H1 (cell line): ENCODE measurements at regions not wholly inside any gene's neighbourhood (a gene's known extent, or its start where the extent isn't known, plus 50 kb on each side); places are given as distances from the start of the nearest gene placed in this dataset.

Experiments used
- CTCF ChIA-PET: fragments of 300-600 bp; sonication (Branson Sonifier 250); formaldehyde crosslinking; loops from one replicate; lab custom pipeline; 2021; ENCODE audit not compliant: partially characterized antibody; lab: Charles Lee
- POLR2A ChIA-PET: fragments of 300-600 bp; sonication (Branson Sonifier 250); formaldehyde crosslinking; loops from one replicate; lab custom pipeline; 2021; ENCODE audit warnings: inconsistent platforms; ENCODE audit not compliant: partially characterized antibody; lab: Charles Lee
- DNase-seq, 2 experiments: peaks; one replicate each; pipeline versions ENCODE4 v3.0.0 to v3.0.0-alpha.2; 2010 to 2022; ENCODE audit warnings: low spot score in 2 of 2, low read depth in 1 of 2, mixed read lengths in 1 of 2
- FAIRE-seq: peaks from 2 replicates; lab custom pipeline; 2011; peaks lifted over from hg19 to GRCh38; lab: Jason Lieb, UNC
- H2AFZ ChIP-seq: 2 replicates; pipeline ENCODE4 v1.8.1; 2012; ENCODE audit warnings: low read length, inconsistent platforms
- H2AK5ac ChIP-seq: 2 replicates; pipeline ENCODE4 v1.6.1; 2013; ENCODE audit warnings: low read depth, low read length
- H2BK120ac ChIP-seq: replicated peaks from 2 replicates; pipeline ENCODE3; 2013; ENCODE audit warnings: low read depth, low read length, inconsistent platforms
- H2BK12ac ChIP-seq: 2 replicates; pipeline ENCODE4 v1.6.1; 2013; ENCODE audit warnings: low read depth, low read length
- H2BK15ac ChIP-seq: 2 replicates; pipeline ENCODE4 v1.6.1; 2013; ENCODE audit warnings: low read length
- H2BK20ac ChIP-seq: 2 replicates; pipeline ENCODE4 v1.6.1; 2013; ENCODE audit warnings: low read length
- H2BK5ac ChIP-seq: 2 replicates; pipeline ENCODE4 v1.6.1; 2013; ENCODE audit warnings: low read depth, low read length
- H3K14ac ChIP-seq: 2 replicates; pipeline ENCODE4 v1.6.1; 2013; ENCODE audit warnings: inconsistent platforms; ENCODE audit not compliant: insufficient read length
- H3K18ac ChIP-seq: 2 replicates; pipeline ENCODE4 v1.6.1; 2013; ENCODE audit warnings: low read length; ENCODE audit errors: extremely low read depth
- H3K23ac ChIP-seq: 2 replicates; pipeline ENCODE4 v1.6.1; 2013; ENCODE audit warnings: inconsistent platforms; ENCODE audit not compliant: insufficient read length
- H3K23me2 ChIP-seq: 2 replicates; pipeline ENCODE4 v1.6.1; 2013; ENCODE audit warnings: low read depth, low read length
- H3K27ac ChIP-seq: 2 replicates; pipeline ENCODE4 v1.6.1; 2011; ENCODE audit warnings: low read depth, low read length, inconsistent platforms
- H3K27me3 ChIP-seq, 4 experiments: replicated peaks in 1 of 4; 1 replicate in 1 of 4; 2 replicates in 3 of 4; pipeline versions ENCODE4 v1.6.1 to v1.8.1; 2011 to 2013; ENCODE audit warnings: low read length in 3 of 4, mild to moderate bottlenecking in 3 of 4, inconsistent platforms in 2 of 4, mixed read lengths in 2 of 4, moderate library complexity in 1 of 4; ENCODE audit not compliant: control insufficient read depth in 3 of 4, insufficient read depth in 3 of 4; ENCODE audit errors: extremely low read depth in 1 of 4
- H3K36me3 ChIP-seq, 4 experiments: 2 replicates each; pipeline versions ENCODE4 v1.6.1 to v1.8.1; 2011 to 2013; ENCODE audit warnings: mild to moderate bottlenecking in 4 of 4, low read length in 3 of 4, moderate library complexity in 2 of 4, control low read depth in 1 of 4, inconsistent platforms in 1 of 4; ENCODE audit not compliant: insufficient read depth in 4 of 4, control insufficient read depth in 2 of 4
- H3K4ac ChIP-seq: replicated peaks from 2 replicates; pipeline ENCODE3; 2013; ENCODE audit warnings: low read length, low read depth, mixed read lengths, inconsistent platforms; ENCODE audit not compliant: insufficient read length
- H3K4me1 ChIP-seq, 4 experiments: replicated peaks in 1 of 4; 1 replicate in 1 of 4; 2 replicates in 3 of 4; pipeline versions ENCODE4 v1.6.1 to v1.8.1; 2011 to 2013; ENCODE audit warnings: low read length in 3 of 4, inconsistent platforms in 2 of 4, mixed read lengths in 1 of 4; ENCODE audit not compliant: insufficient read depth in 4 of 4, control insufficient read depth in 3 of 4
- H3K4me2 ChIP-seq, 2 experiments: 2 replicates each; pipeline versions ENCODE4 v1.6.1 to v1.8.1; 2011 to 2013; ENCODE audit warnings: low read depth in 2 of 2, low read length in 2 of 2, control low read depth in 1 of 2, inconsistent platforms in 1 of 2, mild to moderate bottlenecking in 1 of 2; ENCODE audit not compliant: insufficient read depth in 1 of 2
- H3K4me3 ChIP-seq, 4 experiments: fragments of 200-600, 300-600 bp in 1 of 4; sonication (generic), shearing (Covaris generic), sonication (Bioruptor Twin) in 1 of 4; 2 replicates each; pipeline versions ENCODE4 v1.5.1 to v1.8.1; 2011 to 2016; ENCODE audit warnings: low read length in 4 of 4, low read depth in 3 of 4, control low read depth in 2 of 4, inconsistent platforms in 2 of 4, mild to moderate bottlenecking in 2 of 4, mixed read lengths in 1 of 4, moderate library complexity in 1 of 4; ENCODE audit not compliant: insufficient read depth in 2 of 4; ENCODE audit errors: extremely low read depth in 1 of 4
- H3K56ac ChIP-seq: replicated peaks from 2 replicates; pipeline ENCODE3; 2013; ENCODE audit warnings: low read depth, mild to moderate bottlenecking, mixed read lengths, low read length, inconsistent platforms; ENCODE audit not compliant: insufficient read length
- H3K79me1 ChIP-seq: 2 replicates; pipeline ENCODE4 v1.6.1; 2013; ENCODE audit warnings: low read depth, low read length, control low read depth
- H3K79me2 ChIP-seq, 2 experiments: 2 replicates each; pipeline versions ENCODE4 v1.6.1 to v1.8.1; 2012 to 2013; ENCODE audit warnings: low read length in 2 of 2, mild to moderate bottlenecking in 2 of 2, inconsistent platforms in 1 of 2; ENCODE audit not compliant: insufficient read depth in 2 of 2, control insufficient read depth in 1 of 2
- H3K9ac ChIP-seq, 4 experiments: replicated peaks in 1 of 4; 1 replicate in 1 of 4; 2 replicates in 3 of 4; pipeline versions ENCODE4 v1.6.1 to v1.8.1; 2011 to 2013; ENCODE audit warnings: low read depth in 3 of 4, low read length in 3 of 4, control low read depth in 2 of 4, mild to moderate bottlenecking in 2 of 4, moderate library complexity in 2 of 4, inconsistent platforms in 1 of 4; ENCODE audit errors: extremely low read depth in 1 of 4
- H3K9me3 ChIP-seq, 2 experiments: 2 replicates each; pipeline versions ENCODE4 v1.6.1 to v1.8.1; 2012 to 2013; ENCODE audit warnings: mild to moderate bottlenecking in 2 of 2, moderate library complexity in 2 of 2, control low read depth in 1 of 2, inconsistent platforms in 1 of 2, low read depth in 1 of 2, low read length in 1 of 2, mixed read lengths in 1 of 2; ENCODE audit not compliant: insufficient read depth in 2 of 2
- H4K20me1 ChIP-seq, 2 experiments: replicated peaks in 1 of 2; 2 replicates each; pipeline versions ENCODE3 to v1.8.1; 2011 to 2013; ENCODE audit warnings: inconsistent platforms in 2 of 2, low read length in 2 of 2, mild to moderate bottlenecking in 1 of 2; ENCODE audit not compliant: insufficient read depth in 2 of 2, control insufficient read depth in 1 of 2
- H4K5ac ChIP-seq: 2 replicates; pipeline ENCODE4 v1.6.1; 2013; ENCODE audit warnings: low read length, low read depth, mixed read lengths, inconsistent platforms; ENCODE audit not compliant: insufficient read length
- H4K8ac ChIP-seq: 2 replicates; pipeline ENCODE4 v1.8.0; 2013; ENCODE audit warnings: mild to moderate bottlenecking, moderate library complexity, low read length, inconsistent platforms; ENCODE audit not compliant: insufficient read depth; ENCODE audit errors: extremely low read depth
- H4K91ac ChIP-seq: replicated peaks from 2 replicates; pipeline ENCODE3; 2013; ENCODE audit warnings: low read length, mixed read lengths, inconsistent platforms; ENCODE audit not compliant: insufficient read length
- KDM5A ChIP-seq: fragments of 200-600 bp; IDR thresholded peaks from 2 replicates; pipeline ENCODE4 v1.7.1; 2012; ENCODE audit warnings: mild to moderate bottlenecking, low read length, inconsistent platforms, mixed read lengths
- POLR2A ChIP-seq, 2 experiments: IDR thresholded peaks; 1 replicate in 1 of 2; 2 replicates in 1 of 2; pipeline ENCODE4 v1.6.1; 2011; ENCODE audit warnings: low read depth in 2 of 2, low read length in 2 of 2, mild to moderate bottlenecking in 2 of 2; ENCODE audit errors: control extremely low read depth in 1 of 2
- SUZ12 ChIP-seq: fragments of 200-600 bp; sonication (generic); IDR thresholded peaks from 2 replicates; pipeline ENCODE4 v1.6.1; 2012; ENCODE audit warnings: mild to moderate bottlenecking, inconsistent platforms, low read length, moderate library complexity, mixed read lengths
- TAF1 ChIP-seq: IDR thresholded peaks from 2 replicates; pipeline ENCODE4 v1.6.1; 2011; ENCODE audit warnings: mild to moderate bottlenecking, low read depth, low read length
- TCF12 ChIP-seq: IDR thresholded peaks from 2 replicates; pipeline ENCODE4 v1.6.1; 2011; ENCODE audit warnings: low read depth, mild to moderate bottlenecking, low read length
- WGBS, 2 experiments: shearing (Covaris generic) in 1 of 2; methylation state at CpG; one replicate each; pipeline versions ENCODE4 v1.1.6 to v1.1.7; 2013 to 2015; ENCODE audit warnings: low lambda C conversion rate in 2 of 2, mixed read lengths in 2 of 2, inconsistent platforms in 1 of 2, low coverage in 1 of 2, missing lambda C conversion rate in 1 of 2; ENCODE audit not compliant: insufficient replicate concordance in 2 of 2, insufficient coverage in 1 of 2, insufficient read length in 1 of 2; ENCODE audit errors: extremely low coverage in 1 of 2, missing lambda C conversion rate in 1 of 2; 5-methylcytosine and 5-hydroxymethylcytosine counted together

GRCh38 chr3:135352213-135352612, 557.2 kb downstream of the EPHB1 start:
- H3K79me1 ChIP-seq: no peaks in the 10 kb centered on the region
- no peak overlapping the region for H3K18ac ChIP-seq
- H3K23me2 ChIP-seq: no peaks in the 10 kb centered on the region
- no peak overlapping the region for H3K4ac ChIP-seq
- H3K79me2 ChIP-seq: no peaks in the 10 kb centered on the region
- no peak overlapping the region for H2BK20ac ChIP-seq
- H3K56ac ChIP-seq: no peak overlapping the region
- no peak overlapping the region for H4K8ac ChIP-seq
- no peak overlapping the region for H2BK12ac ChIP-seq
- H3K4me1 ChIP-seq: no peaks in the 10 kb centered on the region
- FAIRE-seq: no peak
- H3K9me3 ChIP-seq: no peaks in the 10 kb centered on the region
- no peak overlapping the region for H2BK120ac ChIP-seq
- ChIA-PET CTCF (no interaction called here), POLR2A (no interaction called here)
- WGBS, 2 experiments: 69% methylated on average over 8 of the region's 8 CpGs; no CpG with 5 or more reads in 1 of the 2 experiments
- peak overlapping the region; percentile 43; the same call in 1 of the 2 replicates for H2AFZ ChIP-seq
- no peak overlapping the region for H2BK5ac ChIP-seq
- no peak overlapping the region for H2BK15ac ChIP-seq
- H3K4me3 ChIP-seq: no peak overlapping the region
- no peaks in the 10 kb centered on the region for H3K36me3 ChIP-seq
- H4K91ac ChIP-seq: no peak overlapping the region
- H3K14ac ChIP-seq: no peak overlapping the region
- H4K5ac ChIP-seq: no peak overlapping the region
- H4K20me1 ChIP-seq: no peaks in the 10 kb centered on the region
- H3K9ac ChIP-seq: no peak overlapping the region
- H3K23ac ChIP-seq: no peak overlapping the region
- H3K27me3 ChIP-seq: no peaks in the 10 kb centered on the region
- no peak overlapping the region for H2AK5ac ChIP-seq
- 0 out of 4 replicates have a peak overlapping the region, but pooled peaks of 1 of the 2 experiments have one; percentile 17 for H3K4me2 ChIP-seq
- DNase-seq: peak in 1 of 2 experiments; percentile 3
- no peak overlapping the region for H3K27ac ChIP-seq
- no peak for TF ChIP-seq KDM5A
- TF ChIP-seq SUZ12: no peak
- TF ChIP-seq TAF1: no peak
- TF ChIP-seq TCF12: no peak
- no peak for TF ChIP-seq POLR2A (IDR thresholded peaks at IDR 0.05; ENCODE audit: control extremely low read depth in 1 of 2, low read depth in 2 of 2, low read length in 2 of 2)
